ENCODE measurements at regions not wholly inside any gene's neighbourhood (a gene's known extent, or its start where the extent isn't known, plus 50 kb on each side); places are given as distances from the start of the nearest gene placed in this dataset.
"Not testable (repeated sequence)": the region's sequence is repeated elsewhere in the genome, so short reads cannot be mapped to it uniquely, and the experiment has no call there.

DNA sequence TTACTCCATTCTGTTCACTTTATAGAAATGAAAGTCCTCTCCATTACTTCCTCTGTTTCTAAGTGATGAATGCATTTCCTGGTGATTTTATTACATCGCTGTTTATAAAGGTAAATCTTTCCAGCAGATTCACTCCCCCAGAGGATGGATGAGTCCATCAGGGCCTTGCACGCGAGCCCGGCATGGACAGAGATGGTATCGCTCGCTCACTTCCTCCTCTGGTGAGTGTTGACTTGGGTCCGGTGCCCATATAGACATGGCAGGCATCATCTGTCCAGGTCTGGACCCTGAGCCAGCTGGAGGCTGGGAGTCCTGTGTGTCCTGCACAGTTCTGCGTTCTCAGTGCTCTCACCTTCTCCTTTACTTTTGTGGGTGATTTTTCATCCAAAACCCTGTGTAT is 733.6 kb upstream of the SALL3 start:
- no peak overlapping the region for H3K27ac ChIP-seq
- TF ChIP-seq, protein P1, sequence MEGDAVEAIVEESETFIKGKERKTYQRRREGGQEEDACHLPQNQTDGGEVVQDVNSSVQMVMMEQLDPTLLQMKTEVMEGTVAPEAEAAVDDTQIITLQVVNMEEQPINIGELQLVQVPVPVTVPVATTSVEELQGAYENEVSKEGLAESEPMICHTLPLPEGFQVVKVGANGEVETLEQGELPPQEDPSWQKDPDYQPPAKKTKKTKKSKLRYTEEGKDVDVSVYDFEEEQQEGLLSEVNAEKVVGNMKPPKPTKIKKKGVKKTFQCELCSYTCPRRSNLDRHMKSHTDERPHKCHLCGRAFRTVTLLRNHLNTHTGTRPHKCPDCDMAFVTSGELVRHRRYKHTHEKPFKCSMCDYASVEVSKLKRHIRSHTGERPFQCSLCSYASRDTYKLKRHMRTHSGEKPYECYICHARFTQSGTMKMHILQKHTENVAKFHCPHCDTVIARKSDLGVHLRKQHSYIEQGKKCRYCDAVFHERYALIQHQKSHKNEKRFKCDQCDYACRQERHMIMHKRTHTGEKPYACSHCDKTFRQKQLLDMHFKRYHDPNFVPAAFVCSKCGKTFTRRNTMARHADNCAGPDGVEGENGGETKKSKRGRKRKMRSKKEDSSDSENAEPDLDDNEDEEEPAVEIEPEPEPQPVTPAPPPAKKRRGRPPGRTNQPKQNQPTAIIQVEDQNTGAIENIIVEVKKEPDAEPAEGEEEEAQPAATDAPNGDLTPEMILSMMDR (IDR thresholded peaks at IDR 0.05): no peak
- no peak overlapping the region for H3K4me3 ChIP-seq
- DNase-seq (ENCODE audit: low spot score): no peak

DNA sequence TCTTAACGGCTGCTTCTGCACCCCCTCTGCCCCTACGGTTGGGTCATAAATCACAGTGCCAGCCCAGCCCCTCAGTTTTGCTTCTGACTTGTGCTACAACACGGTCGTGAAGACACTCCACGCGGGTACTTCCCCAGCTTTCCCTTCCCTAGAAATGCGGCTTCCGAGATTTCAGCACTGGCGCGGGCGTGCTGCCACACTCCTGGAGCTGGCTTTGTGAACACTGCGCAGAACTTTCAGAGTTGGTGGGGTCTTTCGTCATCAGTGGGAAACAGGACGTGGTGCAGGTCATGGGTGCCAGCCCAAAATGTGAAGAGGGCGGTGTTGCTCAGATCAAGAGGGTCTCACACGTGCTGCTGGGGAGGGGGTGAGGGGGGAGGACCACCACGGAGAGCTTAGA is 733.0 kb upstream of the SALL3 start:
- no peak for DNase-seq (ENCODE audit: low spot score)
- TF ChIP-seq, protein P1 (IDR thresholded peaks at IDR 0.05): no peak
- no peak overlapping the region for H3K27ac ChIP-seq
- no peak overlapping the region for H3K4me3 ChIP-seq

DNA sequence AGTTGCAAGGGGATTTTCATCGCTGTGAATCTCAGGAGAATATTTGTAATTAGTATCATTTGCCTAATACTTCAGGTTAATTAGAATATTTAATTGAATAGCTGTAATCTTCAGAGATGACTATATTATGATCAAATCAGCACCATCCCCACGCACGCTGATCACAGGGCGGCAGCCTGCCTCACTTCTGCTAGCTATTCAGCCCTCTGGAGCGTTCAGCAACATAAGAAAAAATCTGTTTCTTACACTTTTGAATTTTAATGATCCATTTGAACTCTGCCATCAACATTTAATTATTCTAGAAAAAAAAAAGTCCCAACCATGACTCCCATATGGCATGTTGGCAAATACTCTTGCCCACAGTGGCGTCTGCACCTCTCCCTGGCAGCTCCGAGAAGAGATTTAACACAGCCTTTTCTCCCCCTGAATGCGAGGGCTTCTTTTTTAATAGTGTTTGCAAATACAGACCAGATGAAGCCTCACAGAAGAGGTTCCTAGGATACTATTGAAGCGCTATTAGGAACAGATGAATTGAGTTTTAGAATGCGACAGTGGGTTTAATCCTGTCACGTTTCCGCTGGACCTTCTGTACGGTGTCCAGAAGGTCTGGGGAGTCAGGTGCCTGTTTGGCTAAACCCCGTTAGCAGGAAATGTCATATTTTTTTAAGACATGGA is 731.9 kb upstream of the SALL3 start:
- H3K4me3 ChIP-seq: no peak overlapping the region
- no peak overlapping the region for H3K27ac ChIP-seq
- no peak for DNase-seq (ENCODE audit: low spot score)
- TF ChIP-seq, protein P1 (IDR thresholded peaks at IDR 0.05): no peak

DNA sequence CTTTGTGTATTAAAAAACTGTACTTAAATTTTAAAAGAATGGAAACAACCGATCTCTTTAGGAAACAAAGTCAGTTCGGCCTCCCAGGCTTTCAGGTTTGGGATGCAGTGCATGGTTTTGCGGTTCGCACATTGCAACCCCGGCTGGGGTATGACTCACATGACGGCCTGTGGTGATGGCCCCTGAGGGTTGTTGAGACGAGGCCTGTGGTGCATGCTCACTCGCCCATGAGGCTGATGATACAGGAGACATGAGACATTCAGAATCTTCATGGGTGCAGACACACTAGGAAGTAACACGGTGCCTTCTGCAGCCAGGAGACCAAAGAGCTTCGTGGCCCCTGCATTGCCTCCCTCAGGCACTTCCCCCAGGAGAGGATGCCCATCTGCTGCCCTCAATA is 724.6 kb upstream of the SALL3 start:
- H3K27ac ChIP-seq: no peak overlapping the region
- TF ChIP-seq, protein P1 (IDR thresholded peaks at IDR 0.05): no peak
- no peak overlapping the region for H3K4me3 ChIP-seq
- DNase-seq (ENCODE audit: low spot score): no peak

DNA sequence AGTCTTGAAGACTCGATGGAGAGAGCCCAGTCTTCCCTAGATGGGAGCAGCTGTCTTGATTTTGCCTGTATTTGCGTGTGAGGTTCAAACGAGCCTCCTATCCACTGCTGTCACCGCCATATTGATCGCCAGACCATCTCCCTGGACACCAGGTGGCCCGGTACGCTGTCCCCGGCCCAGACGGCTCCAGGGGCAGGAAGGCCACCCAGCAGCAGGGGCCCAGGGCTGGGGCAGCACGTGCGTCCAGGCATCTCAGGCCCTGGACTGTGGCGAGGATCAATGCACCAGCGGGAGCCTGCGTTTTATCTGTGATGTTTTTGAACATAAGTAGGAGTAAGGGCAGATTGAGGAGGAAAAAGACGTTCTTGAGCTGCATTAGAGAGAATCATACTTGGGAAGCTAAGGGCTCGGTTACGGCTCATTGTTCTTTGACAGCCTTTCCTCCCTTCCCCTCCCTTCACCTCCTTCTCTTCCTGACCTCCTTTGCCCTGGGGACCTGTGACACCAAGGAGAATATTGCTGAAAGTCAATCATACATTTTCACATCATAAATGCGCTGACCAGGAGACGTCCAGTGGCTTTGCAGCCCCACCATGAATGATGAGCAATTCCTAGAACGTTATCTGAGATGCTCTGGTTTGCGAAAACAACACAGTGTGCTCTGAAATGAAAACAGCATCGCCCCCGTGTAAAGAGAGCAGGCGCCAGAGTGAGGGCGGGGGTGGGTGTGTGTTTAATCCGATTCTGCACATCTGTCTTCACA is 711.2 kb upstream of the SALL3 start:
- H3K4me3 ChIP-seq: no peak overlapping the region
- DNase-seq (ENCODE audit: low spot score): no peak
- no peak overlapping the region for H3K27ac ChIP-seq
- TF ChIP-seq, protein P1 (IDR thresholded peaks at IDR 0.05): no peak

DNA sequence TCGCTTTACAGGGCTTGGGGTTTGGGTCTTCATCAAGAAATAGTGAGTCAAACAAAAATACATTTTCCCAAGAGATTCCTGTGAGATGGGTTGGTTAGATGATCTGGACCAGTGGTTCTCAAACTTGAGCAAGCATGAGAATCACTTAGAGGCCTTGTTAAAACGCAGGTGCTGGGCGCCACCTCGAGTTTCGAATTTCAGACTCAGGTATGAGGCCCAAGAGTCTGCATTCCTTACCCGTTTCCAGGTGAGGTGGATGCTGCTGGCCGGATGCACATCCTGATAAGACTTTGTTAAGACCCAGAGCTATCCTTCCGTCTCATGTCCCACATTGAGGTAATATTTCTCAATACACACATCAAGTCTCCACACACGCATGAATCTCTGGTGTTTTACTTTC is 707.8 kb upstream of the SALL3 start:
- TF ChIP-seq, protein P1 (IDR thresholded peaks at IDR 0.05): no peak
- H3K4me3 ChIP-seq: no peak overlapping the region
- no peak for DNase-seq (ENCODE audit: low spot score)
- H3K27ac ChIP-seq: no peak overlapping the region

DNA sequence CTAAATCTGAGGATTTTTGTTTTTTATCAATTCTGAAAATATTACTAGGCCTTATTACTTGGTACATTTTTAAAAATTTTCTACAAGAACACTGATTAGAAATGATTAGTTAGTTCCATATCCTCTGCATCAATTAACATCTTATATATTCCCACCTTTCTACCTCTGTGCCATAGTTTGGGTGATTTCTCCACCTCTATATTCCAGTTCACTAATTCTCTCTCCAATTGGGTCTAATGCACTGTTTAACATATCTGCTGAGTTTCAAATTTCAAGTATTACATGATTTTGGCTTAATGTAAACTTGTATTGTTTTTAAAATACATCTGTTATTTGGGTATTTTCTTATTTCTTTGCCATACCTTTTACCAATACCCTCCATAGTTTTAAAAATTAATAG is 705.7 kb upstream of the SALL3 start:
- DNase-seq (ENCODE audit: low spot score): no peak
- TF ChIP-seq, protein P1 (IDR thresholded peaks at IDR 0.05): no peak
- H3K4me3 ChIP-seq: no peak overlapping the region
- no peak overlapping the region for H3K27ac ChIP-seq

DNA sequence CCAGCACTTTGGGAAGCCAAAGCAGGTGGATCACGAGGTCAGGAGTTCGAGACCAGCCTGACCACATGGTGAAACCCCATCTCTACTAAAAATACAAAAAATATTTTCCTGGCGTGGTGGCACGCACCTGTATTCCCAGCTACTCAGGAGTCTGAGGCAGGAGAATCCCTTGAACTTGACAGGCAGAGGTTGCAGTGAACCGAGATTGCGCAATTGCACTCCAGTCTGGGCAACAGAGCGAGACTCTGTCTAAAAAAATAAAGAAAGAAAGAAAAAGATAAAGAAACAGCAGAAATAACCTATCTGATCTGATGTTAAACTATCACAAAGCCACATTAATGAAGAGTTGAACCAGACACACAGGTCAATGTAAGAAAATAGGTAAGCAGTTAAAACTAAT is 696.2 kb upstream of the SALL3 start:
- DNase-seq (ENCODE audit: low spot score); H3K4me3 ChIP-seq; H3K27ac ChIP-seq: not testable (repeated sequence)

Data from coronary artery (tissue), 2 donors.